Kidney epithelial cell (primary cell): ENCODE measurements at regions not wholly inside any gene's neighbourhood (a gene's known extent, or its start where the extent isn't known, plus 50 kb on each side); places are given as distances from the start of the nearest gene placed in this dataset.

Source experiments
- DNase-seq: peaks from one replicate; pipeline ENCODE4 v3.0.0-alpha.2; 2010; ENCODE audit warnings: low read depth
- H3K27me3 ChIP-seq: 2 replicates; pipeline ENCODE4 v1.6.0; 2011; ENCODE audit warnings: low read length; ENCODE audit not compliant: control insufficient read depth, insufficient read depth
- H3K36me3 ChIP-seq: 2 replicates; pipeline ENCODE4 v1.5.1; 2011; ENCODE audit warnings: low read length; ENCODE audit not compliant: control insufficient read depth, insufficient read depth
- H3K4me3 ChIP-seq: 2 replicates; pipeline ENCODE4 v1.5.1; 2011; ENCODE audit warnings: low read depth, mild to moderate bottlenecking, control low read depth, low read length
- TF ChIP-seq, protein P1 (sequence below): IDR thresholded peaks from 2 replicates; pipeline ENCODE4 v1.5.1; 2011; ENCODE audit warnings: mild to moderate bottlenecking, moderate library complexity, low read length, control low read depth, inconsistent platforms; ENCODE audit not compliant: insufficient read depth, poor library complexity, severe bottlenecking

DNA sequence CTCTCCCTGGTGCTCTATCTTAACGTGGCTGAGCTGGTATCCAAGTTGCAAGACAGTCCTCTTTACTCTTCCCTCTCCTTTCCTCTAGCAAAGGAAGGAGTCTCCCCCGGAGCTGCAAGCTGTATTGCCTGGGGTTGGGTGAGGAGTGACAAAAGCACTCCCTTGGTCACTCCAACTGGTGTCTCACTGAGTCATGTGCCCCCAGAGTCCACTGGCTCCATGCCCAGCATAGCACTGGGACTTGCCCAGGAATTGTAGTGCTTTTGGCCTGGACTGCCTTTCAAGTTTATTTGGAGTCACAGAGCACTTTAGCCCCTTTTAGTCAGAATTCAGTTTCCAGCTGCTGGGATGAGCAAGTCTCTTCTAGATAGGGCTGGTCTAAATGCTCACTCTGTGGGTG lies 82.6 kb upstream of the FST start:
- H3K36me3 ChIP-seq: no peaks in the 10 kb centered on the region
- peak; percentile 43 for DNase-seq
- no peaks in the 10 kb centered on the region for H3K27me3 ChIP-seq
- no peak overlapping the region for H3K4me3 ChIP-seq
- TF ChIP-seq, protein P1, sequence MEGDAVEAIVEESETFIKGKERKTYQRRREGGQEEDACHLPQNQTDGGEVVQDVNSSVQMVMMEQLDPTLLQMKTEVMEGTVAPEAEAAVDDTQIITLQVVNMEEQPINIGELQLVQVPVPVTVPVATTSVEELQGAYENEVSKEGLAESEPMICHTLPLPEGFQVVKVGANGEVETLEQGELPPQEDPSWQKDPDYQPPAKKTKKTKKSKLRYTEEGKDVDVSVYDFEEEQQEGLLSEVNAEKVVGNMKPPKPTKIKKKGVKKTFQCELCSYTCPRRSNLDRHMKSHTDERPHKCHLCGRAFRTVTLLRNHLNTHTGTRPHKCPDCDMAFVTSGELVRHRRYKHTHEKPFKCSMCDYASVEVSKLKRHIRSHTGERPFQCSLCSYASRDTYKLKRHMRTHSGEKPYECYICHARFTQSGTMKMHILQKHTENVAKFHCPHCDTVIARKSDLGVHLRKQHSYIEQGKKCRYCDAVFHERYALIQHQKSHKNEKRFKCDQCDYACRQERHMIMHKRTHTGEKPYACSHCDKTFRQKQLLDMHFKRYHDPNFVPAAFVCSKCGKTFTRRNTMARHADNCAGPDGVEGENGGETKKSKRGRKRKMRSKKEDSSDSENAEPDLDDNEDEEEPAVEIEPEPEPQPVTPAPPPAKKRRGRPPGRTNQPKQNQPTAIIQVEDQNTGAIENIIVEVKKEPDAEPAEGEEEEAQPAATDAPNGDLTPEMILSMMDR: no peak

- DNase-seq: no peak
- no peaks in the 10 kb centered on the region for H3K27me3 ChIP-seq
- TF ChIP-seq, protein P1: no peak
- no peaks in the 10 kb centered on the region for H3K36me3 ChIP-seq
- no peak overlapping the region for H3K4me3 ChIP-seq
Measured at GRCh38 chr5:53399926-53400697, 80.3 kb upstream of the FST start.

DNA sequence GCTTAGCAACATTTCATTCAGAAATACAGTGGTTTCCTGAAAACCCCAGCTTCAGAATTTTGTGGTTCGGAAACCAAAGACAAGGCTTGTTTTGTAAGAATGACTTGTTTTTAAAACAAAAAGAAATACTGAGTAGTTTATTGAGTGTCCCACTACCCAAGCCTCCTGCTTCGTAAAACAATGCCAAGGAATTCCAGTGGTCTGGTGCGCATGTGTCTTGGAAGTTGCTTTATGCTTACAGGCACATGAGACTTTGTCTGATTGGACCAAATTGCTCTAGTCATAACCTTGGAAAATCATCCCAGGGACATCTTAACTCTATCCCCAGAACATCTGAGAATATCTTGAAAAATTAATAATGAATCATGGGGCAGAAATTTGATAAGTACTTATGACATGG lies 77.1 kb upstream of the FST start:
- TF ChIP-seq, protein P1: no peak
- DNase-seq: no peak
- H3K27me3 ChIP-seq: no peaks in the 10 kb centered on the region
- no peak overlapping the region for H3K4me3 ChIP-seq
- no peaks in the 10 kb centered on the region for H3K36me3 ChIP-seq

DNA sequence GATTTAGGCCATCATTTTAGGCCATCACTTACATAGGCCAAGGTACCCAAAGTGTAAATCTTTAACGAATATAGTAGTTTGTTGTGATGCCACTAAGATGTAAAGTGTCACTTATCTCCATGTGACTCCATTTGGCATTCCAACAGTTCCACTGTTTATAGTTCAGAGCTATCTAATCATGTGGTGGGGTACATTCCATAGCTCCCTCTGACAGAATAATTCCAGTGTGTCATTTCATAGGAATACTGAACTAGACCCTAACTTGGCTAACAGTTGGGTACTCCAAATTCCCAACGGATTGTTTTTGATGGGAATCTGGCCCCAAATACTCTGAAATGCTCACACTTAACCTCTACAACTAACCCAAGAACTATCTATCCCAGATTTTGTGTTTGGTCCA lies 76.7 kb upstream of the FST start:
- Histone ChIP-seq H3K36me3 (no peaks in the 10 kb centered on the region), H3K27me3 (no peaks in the 10 kb centered on the region), H3K4me3 (no peak overlapping the region)
- no peak for DNase-seq
- TF ChIP-seq, protein P1: no peak

GRCh38 chr5:53405396-53405795 lies 75.0 kb upstream of the FST start:
- no peaks in the 10 kb centered on the region for H3K27me3 ChIP-seq
- no peak for DNase-seq
- TF ChIP-seq, protein P1: no peak
- H3K4me3 ChIP-seq: no peak overlapping the region
- no peaks in the 10 kb centered on the region for H3K36me3 ChIP-seq
